ENCODE measurements at regions not wholly inside any gene's neighbourhood (a gene's known extent, or its start where the extent isn't known, plus 50 kb on each side); places are given as distances from the start of the nearest gene placed in this dataset.

GRCh38 chr21:19704832-19705231 lies 1293.4 kb upstream of the NCAM2 start:
- RAD21 ChIA-PET (ENCODE audit: low non-redundant PET in 1 of 2, low total read pairs in 2 of 2, uncharacterized antibody in 2 of 2, unreplicated experiment in 2 of 2) = no interaction called here
- Histone ChIP-seq H3K4me3 (replicated peaks in 1 of 2; ENCODE audit: low read depth in 1 of 2, low read length in 2 of 2) (no peak overlapping the region), H3K9me2 (ENCODE audit: insufficient read depth) (no peaks in the 10 kb centered on the region), H3K36me3 (ENCODE audit: control insufficient read depth in 1 of 2, insufficient read depth in 2 of 2, low read length in 2 of 2) (no peaks in the 10 kb centered on the region), H3K27me3 (ENCODE audit: insufficient read depth, low read length) (no peaks in the 10 kb centered on the region), H3K27ac (ENCODE audit: low read depth, low read length) (no peak overlapping the region), H3K4me1 (ENCODE audit: control insufficient read depth in 1 of 2, insufficient read depth in 2 of 2, low read length in 2 of 2) (no peaks in the 10 kb centered on the region; a peak in 1 of 4 replicates), H3K79me2 (ENCODE audit: insufficient read depth, low read length) (no peaks in the 10 kb centered on the region), H4K20me1 (ENCODE audit: insufficient read depth) (no peaks in the 10 kb centered on the region), H3K9me3 (ENCODE audit: control insufficient read depth in 1 of 2, insufficient read depth in 1 of 2, low read depth in 1 of 2, low read length in 2 of 2) (peaks cover 9 to 27% of the 10 kb centered on the region in 2 experiments; a peak in 2 of 4 replicates), H2AFZ (ENCODE audit: low read depth, low read length, poor library complexity, severe bottlenecking) (no peak overlapping the region), H3K9ac (ENCODE audit: low read length) (no peak overlapping the region), H3K4me2 (ENCODE audit: low read length) (no peak overlapping the region)
- POLR2A ChIA-PET = no interaction called here
- BruUV-seq (replicated peaks) = no TSS peak
- TF ChIP-seq SRF (IDR thresholded peaks at IDR 0.05; ENCODE audit: low read depth) = no peak
- TF ChIP-seq CTCF (IDR thresholded peaks at IDR 0.05 in 2 of 3, conservative IDR thresholded peaks at IDR 0.05 in 1 of 3; ENCODE audit: borderline replicate concordance in 1 of 3, insufficient read depth in 1 of 3, low read depth in 2 of 3, low read length in 2 of 3) = no peak
- no peak for TF ChIP-seq EZH2 (IDR thresholded peaks at IDR 0.05)
- TF ChIP-seq ZFX (IDR thresholded peaks at IDR 0.05) = no peak
- no peak for TF ChIP-seq FOSL1 (IDR thresholded peaks at IDR 0.05; ENCODE audit: low read depth)
- no peak for TF ChIP-seq JUND (IDR thresholded peaks at IDR 0.05)
- TF ChIP-seq ZBTB33 (IDR thresholded peaks at IDR 0.05; ENCODE audit: extremely low read depth, insufficient replicate concordance, low read length) = no peak
- no peak for TF ChIP-seq REST (IDR thresholded peaks at IDR 0.05; ENCODE audit: low read depth)
- TF ChIP-seq YY1 (IDR thresholded peaks at IDR 0.05; ENCODE audit: extremely low read depth, insufficient replicate concordance, low read depth, low read length) = no peak
- no peak for TF ChIP-seq ATF3 (IDR thresholded peaks at IDR 0.05)
- no peak for TF ChIP-seq RAD21 (IDR thresholded peaks at IDR 0.05; ENCODE audit: low read depth)
- TF ChIP-seq ELF1 (IDR thresholded peaks at IDR 0.05; ENCODE audit: borderline replicate concordance, low read depth) = no peak
- no peak for ATAC-seq
- CTCF ChIA-PET = no interaction called here
- DNase-seq (ENCODE audit: low read depth, low spot score) = no peak
- intact Hi-C loops (cut with micrococcal nuclease) = no loop called here

All from HCT116 (cell line).